Neural cell (in vitro differentiated cells): ENCODE measurements at regions not wholly inside any gene's neighbourhood (a gene's known extent, or its start where the extent isn't known, plus 50 kb on each side); places are given as distances from the start of the nearest gene placed in this dataset.

Experiments
- H2AFZ ChIP-seq: fragments of 200-600, 300-800 bp; sonication (generic), shearing (Covaris generic); 2 replicates; pipeline ENCODE4 v1.6.0; 2014; ENCODE audit warnings: low read depth, mild to moderate bottlenecking, antibody characterized with exemption, low read length, moderate library complexity
- H3F3A ChIP-seq: fragments of 200-600 bp; shearing (Covaris generic); 2 replicates; pipeline ENCODE4 v1.6.1; 2016; ENCODE audit warnings: mild to moderate bottlenecking, moderate library complexity, mixed read lengths, antibody characterized with exemption, low read length; ENCODE audit not compliant: insufficient read depth, poor library complexity, severe bottlenecking
- H3K27ac ChIP-seq: fragments of 200-600, 300-800 bp; sonication (generic), shearing (Covaris generic); 2 replicates; pipeline ENCODE4 v1.5.1; 2014; ENCODE audit warnings: mild to moderate bottlenecking, low read length, moderate library complexity
- H3K27me3 ChIP-seq: fragments of 300-800, 200-600 bp; sonication (generic), shearing (Covaris generic); 2 replicates; pipeline ENCODE4 v1.6.0; 2014; ENCODE audit warnings: mild to moderate bottlenecking, low read depth, low read length, moderate library complexity; ENCODE audit not compliant: insufficient read depth
- H3K36me3 ChIP-seq: fragments of 300-800, 200-600 bp; sonication (generic), shearing (Covaris generic); 2 replicates; pipeline ENCODE4 v1.5.1; 2014; ENCODE audit warnings: mild to moderate bottlenecking, antibody characterized with exemption, low read length, moderate library complexity; ENCODE audit not compliant: insufficient read depth
- H3K4me2 ChIP-seq: fragments of 300-800, 200-600 bp; sonication (generic), shearing (Covaris generic); 2 replicates; pipeline ENCODE4 v1.6.0; 2014; ENCODE audit warnings: mild to moderate bottlenecking, low read length
- H3K4me3 ChIP-seq: fragments of 300-800, 200-600 bp; sonication (generic), shearing (Covaris generic); 2 replicates; pipeline ENCODE4 v1.5.1; 2014; ENCODE audit warnings: mild to moderate bottlenecking, low read length, moderate library complexity
- H3K79me2 ChIP-seq: fragments of 200-600 bp; shearing (Covaris generic); replicated peaks from 2 replicates; pipeline ENCODE4 v1.6.0; 2014; ENCODE audit warnings: mild to moderate bottlenecking, low read length, moderate library complexity; ENCODE audit not compliant: insufficient read depth
- H3K9ac ChIP-seq: fragments of 300-800, 200-600 bp; sonication (generic), shearing (Covaris generic); 2 replicates; pipeline ENCODE4 v1.6.1; 2016; ENCODE audit warnings: mild to moderate bottlenecking, low read length, mixed read lengths
- H3K9me2 ChIP-seq: fragments of 200-600 bp; shearing (Covaris generic); 2 replicates; pipeline ENCODE4 v1.6.1; 2016; ENCODE audit warnings: mild to moderate bottlenecking, low read length, mixed read lengths; ENCODE audit not compliant: insufficient read depth
- H3K9me3 ChIP-seq: fragments of 200-600, 300-800 bp; sonication (generic), shearing (Covaris generic); 2 replicates; pipeline ENCODE4 v1.6.1; 2016; ENCODE audit warnings: mild to moderate bottlenecking, mixed run types, low read length, moderate library complexity, mixed read lengths
- H4K20me1 ChIP-seq: fragments of 200-600 bp; shearing (Covaris generic); 2 replicates; pipeline ENCODE4 v1.6.1; 2016; ENCODE audit warnings: mild to moderate bottlenecking, mixed run types; ENCODE audit not compliant: insufficient read depth
- EP300 ChIP-seq: fragments of 450-650 bp; conservative IDR thresholded peaks from 2 replicates; pipeline ENCODE4 v1.6.1; 2014; ENCODE audit warnings: antibody characterized with exemption, mild to moderate bottlenecking, moderate library complexity; ENCODE audit not compliant: poor library complexity, severe bottlenecking
- EZH2 ChIP-seq: fragments of 200-600, 300-800 bp; shearing (Covaris generic), sonication (generic); IDR thresholded peaks from 2 replicates; pipeline ENCODE4 v1.6.1; 2014; ENCODE audit warnings: antibody characterized with exemption, low read length, borderline replicate concordance, mild to moderate bottlenecking; ENCODE audit not compliant: insufficient read depth, poor library complexity, severe bottlenecking
- MXI1 ChIP-seq: fragments of 450-650 bp; conservative IDR thresholded peaks from 2 replicates; pipeline ENCODE4 v1.6.1; 2014; ENCODE audit warnings: antibody characterized with exemption, mild to moderate bottlenecking; ENCODE audit not compliant: poor library complexity, severe bottlenecking
- POLR2AphosphoS5 ChIP-seq: IDR thresholded peaks from 2 replicates; pipeline ENCODE4 v1.6.1; 2012
- RAD21 ChIP-seq: fragments of 450-650 bp; conservative IDR thresholded peaks from 2 replicates; pipeline ENCODE4 v1.6.1; 2014; ENCODE audit warnings: antibody characterized with exemption, mild to moderate bottlenecking, moderate library complexity
- SMC3 ChIP-seq: fragments of 450-650 bp; conservative IDR thresholded peaks from 2 replicates; pipeline ENCODE4 v1.6.1; 2014; ENCODE audit warnings: antibody characterized with exemption, mild to moderate bottlenecking, moderate library complexity; ENCODE audit not compliant: poor library complexity
- TAF1 ChIP-seq: IDR thresholded peaks from 2 replicates; pipeline ENCODE4 v1.6.1; 2012; ENCODE audit warnings: low read depth
- TF ChIP-seq, protein P1 (sequence below): IDR thresholded peaks from 2 replicates; pipeline ENCODE4 v1.6.1; 2012; ENCODE audit warnings: borderline replicate concordance
- TF ChIP-seq, protein P2 (sequence below): fragments of 450-650 bp; IDR thresholded peaks from 2 replicates; pipeline ENCODE4 v1.5.1; 2014; ENCODE audit warnings: antibody characterized with exemption, mild to moderate bottlenecking, moderate library complexity; ENCODE audit not compliant: poor library complexity, severe bottlenecking

DNA sequence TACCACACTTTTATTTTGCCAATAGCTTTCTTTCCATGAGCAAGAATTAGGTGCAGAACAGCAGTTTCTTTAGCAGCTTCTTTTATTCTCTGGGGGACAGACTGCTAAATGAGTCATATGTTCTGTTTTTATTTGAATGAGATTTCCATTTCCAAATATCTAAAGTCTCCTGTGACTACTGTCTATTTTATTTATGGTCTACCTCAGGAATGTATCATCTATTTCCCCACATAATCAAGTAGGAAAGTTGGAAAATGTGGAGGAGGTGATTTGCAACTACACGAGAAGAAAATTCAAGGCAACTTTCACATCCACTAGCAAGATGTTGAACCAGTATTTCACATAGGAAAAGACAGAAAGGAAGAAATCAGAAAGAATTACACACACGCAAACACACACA, 139.9 kb upstream of the MEX3C start:
- Histone ChIP-seq H4K20me1 (no peaks in the 10 kb centered on the region), H3K9me3 (no peaks in the 10 kb centered on the region), H3K9me2 (no peaks in the 10 kb centered on the region), H2AFZ (no peak overlapping the region), H3K27me3 (no peaks in the 10 kb centered on the region), H3K27ac (no peak overlapping the region), H3K4me3 (no peak overlapping the region), H3K36me3 (no peaks in the 10 kb centered on the region), H3K9ac (no peak overlapping the region), H3F3A (no peaks in the 10 kb centered on the region), H3K4me2 (no peak overlapping the region), H3K79me2 (no peaks in the 10 kb centered on the region)
- TF ChIP-seq, protein P1, sequence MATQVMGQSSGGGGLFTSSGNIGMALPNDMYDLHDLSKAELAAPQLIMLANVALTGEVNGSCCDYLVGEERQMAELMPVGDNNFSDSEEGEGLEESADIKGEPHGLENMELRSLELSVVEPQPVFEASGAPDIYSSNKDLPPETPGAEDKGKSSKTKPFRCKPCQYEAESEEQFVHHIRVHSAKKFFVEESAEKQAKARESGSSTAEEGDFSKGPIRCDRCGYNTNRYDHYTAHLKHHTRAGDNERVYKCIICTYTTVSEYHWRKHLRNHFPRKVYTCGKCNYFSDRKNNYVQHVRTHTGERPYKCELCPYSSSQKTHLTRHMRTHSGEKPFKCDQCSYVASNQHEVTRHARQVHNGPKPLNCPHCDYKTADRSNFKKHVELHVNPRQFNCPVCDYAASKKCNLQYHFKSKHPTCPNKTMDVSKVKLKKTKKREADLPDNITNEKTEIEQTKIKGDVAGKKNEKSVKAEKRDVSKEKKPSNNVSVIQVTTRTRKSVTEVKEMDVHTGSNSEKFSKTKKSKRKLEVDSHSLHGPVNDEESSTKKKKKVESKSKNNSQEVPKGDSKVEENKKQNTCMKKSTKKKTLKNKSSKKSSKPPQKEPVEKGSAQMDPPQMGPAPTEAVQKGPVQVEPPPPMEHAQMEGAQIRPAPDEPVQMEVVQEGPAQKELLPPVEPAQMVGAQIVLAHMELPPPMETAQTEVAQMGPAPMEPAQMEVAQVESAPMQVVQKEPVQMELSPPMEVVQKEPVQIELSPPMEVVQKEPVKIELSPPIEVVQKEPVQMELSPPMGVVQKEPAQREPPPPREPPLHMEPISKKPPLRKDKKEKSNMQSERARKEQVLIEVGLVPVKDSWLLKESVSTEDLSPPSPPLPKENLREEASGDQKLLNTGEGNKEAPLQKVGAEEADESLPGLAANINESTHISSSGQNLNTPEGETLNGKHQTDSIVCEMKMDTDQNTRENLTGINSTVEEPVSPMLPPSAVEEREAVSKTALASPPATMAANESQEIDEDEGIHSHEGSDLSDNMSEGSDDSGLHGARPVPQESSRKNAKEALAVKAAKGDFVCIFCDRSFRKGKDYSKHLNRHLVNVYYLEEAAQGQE = no peak
- TF ChIP-seq EZH2 = no peak
- TF ChIP-seq MXI1 = no peak
- TF ChIP-seq TAF1 = no peak
- no peak for TF ChIP-seq SMC3
- no peak for TF ChIP-seq RAD21
- no peak for TF ChIP-seq EP300
- no peak for TF ChIP-seq POLR2AphosphoS5
- TF ChIP-seq, protein P2, sequence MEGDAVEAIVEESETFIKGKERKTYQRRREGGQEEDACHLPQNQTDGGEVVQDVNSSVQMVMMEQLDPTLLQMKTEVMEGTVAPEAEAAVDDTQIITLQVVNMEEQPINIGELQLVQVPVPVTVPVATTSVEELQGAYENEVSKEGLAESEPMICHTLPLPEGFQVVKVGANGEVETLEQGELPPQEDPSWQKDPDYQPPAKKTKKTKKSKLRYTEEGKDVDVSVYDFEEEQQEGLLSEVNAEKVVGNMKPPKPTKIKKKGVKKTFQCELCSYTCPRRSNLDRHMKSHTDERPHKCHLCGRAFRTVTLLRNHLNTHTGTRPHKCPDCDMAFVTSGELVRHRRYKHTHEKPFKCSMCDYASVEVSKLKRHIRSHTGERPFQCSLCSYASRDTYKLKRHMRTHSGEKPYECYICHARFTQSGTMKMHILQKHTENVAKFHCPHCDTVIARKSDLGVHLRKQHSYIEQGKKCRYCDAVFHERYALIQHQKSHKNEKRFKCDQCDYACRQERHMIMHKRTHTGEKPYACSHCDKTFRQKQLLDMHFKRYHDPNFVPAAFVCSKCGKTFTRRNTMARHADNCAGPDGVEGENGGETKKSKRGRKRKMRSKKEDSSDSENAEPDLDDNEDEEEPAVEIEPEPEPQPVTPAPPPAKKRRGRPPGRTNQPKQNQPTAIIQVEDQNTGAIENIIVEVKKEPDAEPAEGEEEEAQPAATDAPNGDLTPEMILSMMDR = no peak

DNA sequence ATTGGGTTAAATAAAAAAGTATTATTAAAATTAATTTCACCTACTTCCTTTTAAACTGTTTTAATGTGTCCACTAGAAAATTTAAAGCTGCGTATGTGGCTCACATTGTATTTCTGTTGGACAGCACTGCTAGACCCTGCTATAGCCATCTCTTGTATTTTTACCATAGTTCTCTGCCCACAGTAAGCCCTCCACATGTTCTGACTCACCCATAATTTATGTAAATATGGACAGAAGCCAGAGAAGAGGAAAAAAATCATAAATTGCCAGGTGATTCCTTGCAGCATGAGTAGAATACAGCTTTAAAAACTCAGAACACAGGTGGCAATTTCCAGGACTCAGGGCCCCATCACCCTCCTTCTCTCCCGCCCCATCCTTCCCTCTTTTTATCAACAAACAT, 142.4 kb upstream of the MEX3C start:
- Histone ChIP-seq H3K27me3 (no peaks in the 10 kb centered on the region), H3K4me2 (no peak overlapping the region), H3K4me3 (no peak overlapping the region), H3K79me2 (no peaks in the 10 kb centered on the region), H3K36me3 (no peaks in the 10 kb centered on the region), H3K27ac (no peak overlapping the region), H3K9me3 (no peaks in the 10 kb centered on the region), H4K20me1 (no peaks in the 10 kb centered on the region), H3K9ac (no peak overlapping the region), H2AFZ (no peak overlapping the region), H3K9me2 (no peaks in the 10 kb centered on the region), H3F3A (no peaks in the 10 kb centered on the region)
- TF ChIP-seq EP300 (no peak), EZH2 (no peak), MXI1 (no peak), POLR2AphosphoS5 (no peak), SMC3 (no peak)
- TF ChIP-seq, protein P2 = no peak
- TF ChIP-seq, protein P1 = no peak
